HepG2 (cell line): ENCODE measurements at regions not wholly inside any gene's neighbourhood (a gene's known extent, or its start where the extent isn't known, plus 50 kb on each side); places are given as distances from the start of the nearest gene placed in this dataset.
A peak's percentile ranks its signal among the peaks of the same experiment; 100 is the strongest.

Experiments
- ATAC-seq: fragments of 200-7000 bp; cut with Tn5 transposase; 3 replicates; pipeline ENCODE4 v1.9.1; 2020; ENCODE audit warnings: mild to moderate bottlenecking, moderate library complexity
- BruUV-seq: library from RNA; stranded (reverse); fragments of 400-500 nt; replicated peaks from 2 replicates; lab custom pipeline; 2021; lab: Mats Ljungman, UMichigan
- CTCF ChIA-PET: fragments of 300-600 bp; formaldehyde crosslinking; extraction: SDS; loops from one replicate; lab custom pipeline; 2021; ENCODE audit warnings: low total read pairs, inconsistent platforms, low intra/inter-chr PET ratio; lab: Yijun Ruan, JAX
- POLR2A ChIA-PET: fragments of 350-600 bp; sonication (Branson Sonifier 250); formaldehyde crosslinking; loops from one replicate; lab custom pipeline; 2020; ENCODE audit warnings: antibody characterized with exemption, inconsistent platforms; lab: Yijun Ruan, JAX
- DNase-seq: peaks from one replicate; pipeline ENCODE4 v3.0.0-alpha.2; 2015; ENCODE audit warnings: low spot score
- FAIRE-seq: peaks from 3 replicates; lab custom pipeline; 2011; peaks lifted over from hg19 to GRCh38; lab: Jason Lieb, UNC
- H2AFZ ChIP-seq: one replicate; pipeline ENCODE4 v1.6.1; 2011; ENCODE audit warnings: low read length, inconsistent platforms
- H3K27ac ChIP-seq: fragments of 300-600 bp; 3 replicates; pipeline ENCODE4 v1.8.0; 2011; ENCODE audit warnings: mixed run types, mild to moderate bottlenecking, mixed read lengths, low read length, inconsistent platforms; ENCODE audit not compliant: insufficient read depth; ENCODE audit errors: extremely low read length
- H3K27me3 ChIP-seq, 2 experiments: fragments of 200-600 bp in 1 of 2; 2 replicates in 1 of 2; 3 replicates in 1 of 2; pipeline versions ENCODE4 v1.6.0 to v1.8.0; 2011; ENCODE audit warnings: low read length in 2 of 2, mild to moderate bottlenecking in 2 of 2, moderate library complexity in 2 of 2, inconsistent platforms in 1 of 2; ENCODE audit not compliant: insufficient read depth in 2 of 2, control insufficient read depth in 1 of 2
- H3K36me3 ChIP-seq, 2 experiments: fragments of 200-600 bp in 1 of 2; replicated peaks in 1 of 2; 2 replicates in 1 of 2; 3 replicates in 1 of 2; pipeline versions ENCODE4 v1.5.1 to v1.8.0; 2011; ENCODE audit warnings: low read length in 2 of 2, inconsistent platforms in 1 of 2; ENCODE audit not compliant: insufficient read depth in 2 of 2, control insufficient read depth in 1 of 2
- H3K4me1 ChIP-seq: 2 replicates; pipeline ENCODE4 v1.5.1; 2012; ENCODE audit warnings: low read length, inconsistent platforms; ENCODE audit not compliant: insufficient read depth
- H3K4me2 ChIP-seq: 2 replicates; pipeline ENCODE4 v1.6.0; 2011; ENCODE audit warnings: low read depth, low read length, inconsistent platforms
- H3K4me3 ChIP-seq, 3 experiments: fragments of 200-600 bp in 1 of 3; sonication (generic), shearing (Covaris generic) in 1 of 3; replicated peaks in 1 of 3; 2 replicates each; pipeline ENCODE4 v1.5.1; 2011 to 2016; ENCODE audit warnings: low read length in 3 of 3, inconsistent platforms in 2 of 3, low read depth in 2 of 3, mild to moderate bottlenecking in 2 of 3, control low read depth in 1 of 3, mixed read lengths in 1 of 3; ENCODE audit not compliant: insufficient read depth in 1 of 3
- H3K79me2 ChIP-seq: one replicate; pipeline ENCODE4 v1.6.1; 2011; ENCODE audit warnings: low read length, inconsistent platforms; ENCODE audit not compliant: insufficient read depth
- H3K9ac ChIP-seq: 2 replicates; pipeline ENCODE4 v1.6.0; 2011; ENCODE audit warnings: mild to moderate bottlenecking, low read depth, low read length, inconsistent platforms; ENCODE audit not compliant: insufficient read depth
- H3K9me3 ChIP-seq: 2 replicates; pipeline ENCODE4 v1.5.1; 2012; ENCODE audit warnings: mild to moderate bottlenecking, low read length
- H4K20me1 ChIP-seq: 2 replicates; pipeline ENCODE4 v1.6.0; 2011; ENCODE audit warnings: inconsistent platforms, mild to moderate bottlenecking, low read length, moderate library complexity; ENCODE audit not compliant: insufficient read depth
- ARID3A ChIP-seq: IDR thresholded peaks from 2 replicates; pipeline ENCODE4 v1.6.1; 2012; ENCODE audit warnings: low read depth, low read length, improper control_type of control experiment
- ASH2L ChIP-seq: fragments of 300-600, 200-600 bp; sonication (generic); IDR thresholded peaks from 2 replicates; pipeline ENCODE4 v1.7.0; 2017; ENCODE audit warnings: low read depth, mild to moderate bottlenecking, moderate library complexity, mixed read lengths, low read length; ENCODE audit not compliant: insufficient read length
- ATF4 ChIP-seq, 2 experiments: fragments of 450-650 bp in 1 of 2; sonication (generic) in 1 of 2; formaldehyde crosslinking; IDR thresholded peaks; 2 replicates each; pipeline versions ENCODE4 v1.5.0 to v1.8.0; 2020 to 2022; ENCODE audit warnings: mild to moderate bottlenecking in 1 of 2, missing genetic modification reagents in 1 of 2
- CEBPG ChIP-seq: IDR thresholded peaks from 2 replicates; pipeline ENCODE4 v1.6.1; 2016
- EP300 ChIP-seq, 3 experiments: sonication (generic) in 1 of 3; formaldehyde crosslinking in 1 of 3; IDR thresholded peaks; 2 replicates each; pipeline versions ENCODE4 v1.5.1 to v1.6.1; 2011 to 2020; ENCODE audit warnings: low read depth in 2 of 3, low read length in 2 of 3, borderline replicate concordance in 1 of 3, improper control_type of control experiment in 1 of 3, mild to moderate bottlenecking in 1 of 3, missing genetic modification reagents in 1 of 3, moderate library complexity in 1 of 3
- FOXK1 ChIP-seq: sonication (generic); formaldehyde crosslinking; IDR thresholded peaks from 2 replicates; pipeline ENCODE4 v1.4.0; 2020; ENCODE audit warnings: low read depth, missing genetic modification reagents, borderline replicate concordance
- FOXP1 ChIP-seq, 2 experiments: fragments of 450-650 bp in 1 of 2; IDR thresholded peaks; 2 replicates each; pipeline ENCODE4 v1.6.1; 2017 to 2018; ENCODE audit warnings: antibody characterized with exemption in 1 of 2
- HDAC1 ChIP-seq: sonication (generic); formaldehyde crosslinking; IDR thresholded peaks from 2 replicates; pipeline ENCODE4 v1.5.1; 2020; ENCODE audit warnings: mild to moderate bottlenecking, missing genetic modification reagents
- MAFK ChIP-seq, 2 experiments: IDR thresholded peaks in 1 of 2; conservative IDR thresholded peaks in 1 of 2; 2 replicates each; pipeline ENCODE4 v1.6.1; 2011; ENCODE audit warnings: improper control_type of control experiment in 2 of 2, low read length in 2 of 2
- NFE2L1 ChIP-seq: sonication (generic); formaldehyde crosslinking; IDR thresholded peaks from 2 replicates; pipeline ENCODE4 v1.4.0; 2020; ENCODE audit warnings: missing genetic modification reagents, mild to moderate bottlenecking, borderline replicate concordance
- NR2F6 ChIP-seq, 2 experiments: IDR thresholded peaks; 2 replicates each; pipeline ENCODE4 v1.6.1; 2016; ENCODE audit warnings: antibody characterized with exemption in 1 of 2, mild to moderate bottlenecking in 1 of 2
- PHB2 ChIP-seq: fragments of 450-650 bp; IDR thresholded peaks from 2 replicates; pipeline ENCODE4 v1.6.1; 2018; ENCODE audit not compliant: partially characterized antibody
- SIX1 ChIP-seq: sonication (generic); formaldehyde crosslinking; IDR thresholded peaks from 2 replicates; pipeline ENCODE4 v1.4.0; 2020; ENCODE audit warnings: missing genetic modification reagents, borderline replicate concordance
- TARDBP ChIP-seq: sonication (generic); formaldehyde crosslinking; IDR thresholded peaks from 2 replicates; pipeline ENCODE4 v1.8.0; 2022; ENCODE audit warnings: mild to moderate bottlenecking, missing genetic modification reagents
- TCF7 ChIP-seq: sonication (generic); IDR thresholded peaks from 2 replicates; pipeline ENCODE4 v1.6.1; 2016; ENCODE audit warnings: antibody characterized with exemption, low read depth
- YEATS2 ChIP-seq: sonication (generic); formaldehyde crosslinking; IDR thresholded peaks from 2 replicates; pipeline ENCODE4 v1.4.0; 2020; ENCODE audit warnings: missing genetic modification reagents, borderline replicate concordance
- ZNF12 ChIP-seq: sonication (generic); formaldehyde crosslinking; IDR thresholded peaks from 2 replicates; pipeline ENCODE4 v1.5.0; 2020; ENCODE audit warnings: missing genetic modification reagents
- ZNF24 ChIP-seq: fragments of 450-650 bp; IDR thresholded peaks from 2 replicates; pipeline ENCODE4 v1.6.1; 2017; ENCODE audit warnings: antibody characterized with exemption, mild to moderate bottlenecking
- ZNF362 ChIP-seq: sonication (generic); formaldehyde crosslinking; IDR thresholded peaks from 2 replicates; pipeline ENCODE4 v1.4.0; 2020; ENCODE audit warnings: missing genetic modification reagents, mild to moderate bottlenecking, borderline replicate concordance
- ZNF558 ChIP-seq: sonication (generic); formaldehyde crosslinking; IDR thresholded peaks from 2 replicates; pipeline ENCODE4 v1.9.0; 2022; ENCODE audit warnings: mild to moderate bottlenecking, missing genetic modification reagents, borderline replicate concordance
- WGBS: methylation state at CpG from one replicate; pipeline ENCODE4 v1.1.6; 2017; ENCODE audit warnings: low lambda C conversion rate; 5-methylcytosine and 5-hydroxymethylcytosine counted together
- in situ Hi-C: cut with HindIII; loops from 2 replicates; pipeline ENCODE4 v1.10.0; 2017; ENCODE audit warnings: low pct_unique_long_range_greater_than_20kb; ENCODE audit not compliant: extremely low pct_ligation_motif_present
- intact Hi-C: fragments of 100-400 bp; cut with micrococcal nuclease; formaldehyde crosslinking; loops from one replicate; pipeline ENCODE4 v1.10.0; 2022; ENCODE audit not compliant: unreplicated experiment

- CTCF ChIA-PET = no interaction called here
- H3K27ac ChIP-seq = no peak overlapping the region
- peak overlapping the region; percentile 61 for H3K4me2 ChIP-seq
- H3K4me1 ChIP-seq = peaks cover 52% of the 10 kb centered on the region
- FAIRE-seq = no peak
- no peaks in the 10 kb centered on the region for H3K9me3 ChIP-seq
- WGBS = 39% methylated on average over 2 of the region's 2 CpGs
- no peaks in the 10 kb centered on the region for H4K20me1 ChIP-seq
- H3K36me3 ChIP-seq = no peaks in the 10 kb centered on the region
- POLR2A ChIA-PET = no interaction called here
- H3K4me3 ChIP-seq = peak overlapping the region in 1 of 3 experiments; percentile 10; a peak in 2 of 6 replicates
- in situ Hi-C loops (no loop called here), intact Hi-C loops (loop anchor here (1.0 kb wide), 1 partner anchor 453 kb away; no protein-coding TSS in a partner anchor)
- H3K9ac ChIP-seq = no peak overlapping the region
- ATAC-seq = peak; percentile 87
- no peaks in the 10 kb centered on the region for H3K79me2 ChIP-seq
- no TSS peak for BruUV-seq
- peak; percentile 83 for DNase-seq
- no peaks in the 10 kb centered on the region for H3K27me3 ChIP-seq
- no peak overlapping the region for H2AFZ ChIP-seq
- TF ChIP-seq NR2F6 (IDR thresholded peaks at IDR 0.05) (peak; percentile 68), NR2F6 (CRISPR knock-in tag; IDR thresholded peaks at IDR 0.05) (no peak), ZNF24 (0 out of 2 replicates have a peak, but pooled peaks have one; percentile 24), ZNF362 (peak; percentile 94), ATF4 (CRISPR knock-in tag; IDR thresholded peaks at IDR 0.05) (peak in 1 of 2 experiments; percentile 48; a peak in 1 of 4 replicates), FOXK1 (CRISPR knock-in tag) (0 out of 2 replicates have a peak, but pooled peaks have one; percentile 28), EP300 (IDR thresholded peaks at IDR 0.05; ENCODE audit: low read depth in 2 of 2, low read length in 2 of 2) (peak in 1 of 2 experiments; percentile 77; a peak in 1 of 4 replicates), EP300 (CRISPR knock-in tag; IDR thresholded peaks at IDR 0.05; ENCODE audit: borderline replicate concordance) (no peak), FOXP1 (IDR thresholded peaks at IDR 0.05) (no peak), FOXP1 (CRISPR knock-in tag; IDR thresholded peaks at IDR 0.05) (peak; percentile 59; the same call in 1 of the 2 replicates), CEBPG (CRISPR knock-in tag) (peak; percentile 78), YEATS2 (CRISPR knock-in tag) (peak; percentile 41; the same call in 1 of the 2 replicates), HDAC1 (peak; percentile 30; the same call in 1 of the 2 replicates), PHB2 (no peak), TARDBP (CRISPR knock-in tag) (peak; percentile 62; the same call in 1 of the 2 replicates), ASH2L (peak; percentile 81), TCF7 (peak; percentile 29; the same call in 1 of the 2 replicates), SIX1 (CRISPR knock-in tag) (peak; percentile 46; the same call in 1 of the 2 replicates), MAFK (conservative IDR thresholded peaks at IDR 0.05 in 1 of 2, IDR thresholded peaks at IDR 0.05 in 1 of 2; ENCODE audit: low read length in 2 of 2) (peak; percentile 82 to 89), ZNF12 (no peak), NFE2L1 (no peak), ZNF558 (CRISPR knock-in tag) (no peak), ARID3A (peak; percentile 86; the same call in 1 of the 2 replicates)
Measured at GRCh38 chr2:146214394-146214929, 1630.4 kb upstream of the ACVR2A start.
